ENCODE measurements at regions not wholly inside any gene's neighbourhood (a gene's known extent, or its start where the extent isn't known, plus 50 kb on each side); places are given as distances from the start of the nearest gene placed in this dataset.

GRCh38 chr7:26461518-26461917, 169.9 kb downstream of the SNX10 start:
- Histone ChIP-seq H3K9me3 (ENCODE audit: low read length) (no peaks in the 10 kb centered on the region), H3K4me3 (ENCODE audit: low read length) (no peak overlapping the region), H4K20me1 (ENCODE audit: insufficient read depth, low read depth, low read length) (no peaks in the 10 kb centered on the region), H3K9me2 (replicated peaks; ENCODE audit: insufficient read depth, low read length) (no peaks in the 10 kb centered on the region), H3K36me3 (ENCODE audit: insufficient read depth, low read length) (no peaks in the 10 kb centered on the region), H3K27me3 (ENCODE audit: low read length) (no peaks in the 10 kb centered on the region), H3K4me1 (ENCODE audit: low read length) (no peaks in the 10 kb centered on the region), H3K27ac (ENCODE audit: low read length) (no peak overlapping the region), H3K79me2 (ENCODE audit: low read length) (no peaks in the 10 kb centered on the region), H3K9ac (ENCODE audit: low read length) (no peak overlapping the region), H3K4me2 (ENCODE audit: low read depth, low read length, poor library complexity, severe bottlenecking) (no peak overlapping the region), H2AFZ (ENCODE audit: low read length) (no peak overlapping the region)
- DNase-seq = no peak

GRCh38 chr7:26466007-26466406, 174.3 kb downstream of the SNX10 start:
- Histone ChIP-seq H3K9me3 (ENCODE audit: low read length) (no peaks in the 10 kb centered on the region), H3K4me2 (ENCODE audit: low read depth, low read length, poor library complexity, severe bottlenecking) (no peak overlapping the region), H3K27me3 (ENCODE audit: low read length) (no peaks in the 10 kb centered on the region), H3K36me3 (ENCODE audit: insufficient read depth, low read length) (no peaks in the 10 kb centered on the region), H3K9me2 (replicated peaks; ENCODE audit: insufficient read depth, low read length) (no peaks in the 10 kb centered on the region), H3K9ac (ENCODE audit: low read length) (no peak overlapping the region), H3K4me3 (ENCODE audit: low read length) (no peak overlapping the region), H4K20me1 (ENCODE audit: insufficient read depth, low read depth, low read length) (no peaks in the 10 kb centered on the region), H2AFZ (ENCODE audit: low read length) (no peak overlapping the region), H3K4me1 (ENCODE audit: low read length) (no peaks in the 10 kb centered on the region), H3K27ac (ENCODE audit: low read length) (no peak overlapping the region), H3K79me2 (ENCODE audit: low read length) (no peaks in the 10 kb centered on the region)
- DNase-seq = no peak

GRCh38 chr7:26467104-26467503, 175.4 kb downstream of the SNX10 start:
- Histone ChIP-seq H3K27ac (ENCODE audit: low read length) (no peak overlapping the region), H3K36me3 (ENCODE audit: insufficient read depth, low read length) (no peaks in the 10 kb centered on the region), H3K4me3 (ENCODE audit: low read length) (no peak overlapping the region), H3K27me3 (ENCODE audit: low read length) (no peaks in the 10 kb centered on the region), H3K9me3 (ENCODE audit: low read length) (no peaks in the 10 kb centered on the region), H3K4me1 (ENCODE audit: low read length) (no peaks in the 10 kb centered on the region), H3K9me2 (replicated peaks; ENCODE audit: insufficient read depth, low read length) (no peaks in the 10 kb centered on the region), H4K20me1 (ENCODE audit: insufficient read depth, low read depth, low read length) (no peaks in the 10 kb centered on the region), H3K79me2 (ENCODE audit: low read length) (no peaks in the 10 kb centered on the region), H3K9ac (ENCODE audit: low read length) (no peak overlapping the region), H2AFZ (ENCODE audit: low read length) (no peak overlapping the region), H3K4me2 (ENCODE audit: low read depth, low read length, poor library complexity, severe bottlenecking) (no peak overlapping the region)
- no peak for DNase-seq

- no peak overlapping the region for H3K4me3 ChIP-seq (ENCODE audit: low read length)
- H3K9me2 ChIP-seq (replicated peaks; ENCODE audit: insufficient read depth, low read length) = no peaks in the 10 kb centered on the region
- H3K27me3 ChIP-seq (ENCODE audit: low read length) = no peaks in the 10 kb centered on the region
- no peaks in the 10 kb centered on the region for H3K36me3 ChIP-seq (ENCODE audit: insufficient read depth, low read length)
- H3K4me2 ChIP-seq (ENCODE audit: low read depth, low read length, poor library complexity, severe bottlenecking) = no peak overlapping the region
- no peak overlapping the region for H3K27ac ChIP-seq (ENCODE audit: low read length)
- no peak overlapping the region for H3K9ac ChIP-seq (ENCODE audit: low read length)
- no peak for DNase-seq
- H2AFZ ChIP-seq (ENCODE audit: low read length) = no peak overlapping the region
- H3K4me1 ChIP-seq (ENCODE audit: low read length) = no peaks in the 10 kb centered on the region
- no peaks in the 10 kb centered on the region for H3K79me2 ChIP-seq (ENCODE audit: low read length)
- no peaks in the 10 kb centered on the region for H4K20me1 ChIP-seq (ENCODE audit: insufficient read depth, low read depth, low read length)
- no peaks in the 10 kb centered on the region for H3K9me3 ChIP-seq (ENCODE audit: low read length)
Observed at GRCh38 chr7:26467541-26467940, 175.9 kb downstream of the SNX10 start.

- Histone ChIP-seq H3K4me2 (ENCODE audit: low read depth, low read length, poor library complexity, severe bottlenecking) (no peak overlapping the region), H3K9me3 (ENCODE audit: low read length) (no peaks in the 10 kb centered on the region), H3K79me2 (ENCODE audit: low read length) (no peaks in the 10 kb centered on the region), H3K27me3 (ENCODE audit: low read length) (no peaks in the 10 kb centered on the region), H3K9me2 (replicated peaks; ENCODE audit: insufficient read depth, low read length) (no peaks in the 10 kb centered on the region), H3K4me3 (ENCODE audit: low read length) (no peak overlapping the region), H3K27ac (ENCODE audit: low read length) (no peak overlapping the region), H2AFZ (ENCODE audit: low read length) (no peak overlapping the region), H3K9ac (ENCODE audit: low read length) (no peak overlapping the region), H3K36me3 (ENCODE audit: insufficient read depth, low read length) (no peaks in the 10 kb centered on the region), H3K4me1 (ENCODE audit: low read length) (no peaks in the 10 kb centered on the region), H4K20me1 (ENCODE audit: insufficient read depth, low read depth, low read length) (no peaks in the 10 kb centered on the region)
- no peak for DNase-seq
Observed at GRCh38 chr7:26468625-26469024, 177.0 kb downstream of the SNX10 start.

GRCh38 chr7:26469188-26469587, 177.5 kb downstream of the SNX10 start:
- Histone ChIP-seq H3K79me2 (ENCODE audit: low read length) (no peaks in the 10 kb centered on the region), H3K9me2 (replicated peaks; ENCODE audit: insufficient read depth, low read length) (no peaks in the 10 kb centered on the region), H3K4me3 (ENCODE audit: low read length) (no peak overlapping the region), H3K4me2 (ENCODE audit: low read depth, low read length, poor library complexity, severe bottlenecking) (no peak overlapping the region), H3K9me3 (ENCODE audit: low read length) (no peaks in the 10 kb centered on the region), H3K9ac (ENCODE audit: low read length) (no peak overlapping the region), H3K27me3 (ENCODE audit: low read length) (no peaks in the 10 kb centered on the region), H2AFZ (ENCODE audit: low read length) (no peak overlapping the region), H4K20me1 (ENCODE audit: insufficient read depth, low read depth, low read length) (no peaks in the 10 kb centered on the region), H3K27ac (ENCODE audit: low read length) (no peak overlapping the region), H3K36me3 (ENCODE audit: insufficient read depth, low read length) (no peaks in the 10 kb centered on the region), H3K4me1 (ENCODE audit: low read length) (no peaks in the 10 kb centered on the region)
- DNase-seq = no peak

GRCh38 chr7:26470691-26471090, 179.0 kb downstream of the SNX10 start:
- H3K27me3 ChIP-seq (ENCODE audit: low read length) = no peaks in the 10 kb centered on the region

GRCh38 chr7:26471306-26472075, 179.8 kb downstream of the SNX10 start:
- Histone ChIP-seq H3K4me2 (ENCODE audit: low read depth, low read length, poor library complexity, severe bottlenecking) (no peak overlapping the region), H2AFZ (ENCODE audit: low read length) (no peak overlapping the region), H3K4me3 (ENCODE audit: low read length) (no peak overlapping the region), H4K20me1 (ENCODE audit: insufficient read depth, low read depth, low read length) (no peaks in the 10 kb centered on the region), H3K9me3 (ENCODE audit: low read length) (no peaks in the 10 kb centered on the region), H3K36me3 (ENCODE audit: insufficient read depth, low read length) (no peaks in the 10 kb centered on the region), H3K9me2 (replicated peaks; ENCODE audit: insufficient read depth, low read length) (no peaks in the 10 kb centered on the region), H3K4me1 (ENCODE audit: low read length) (no peaks in the 10 kb centered on the region), H3K9ac (ENCODE audit: low read length) (no peak overlapping the region), H3K27me3 (ENCODE audit: low read length) (no peaks in the 10 kb centered on the region), H3K27ac (ENCODE audit: low read length) (no peak overlapping the region), H3K79me2 (ENCODE audit: low read length) (no peaks in the 10 kb centered on the region)
- no peak for DNase-seq

More at GRCh38 chr7:26470691-26471090, 179.0 kb downstream of the SNX10 start:
- Histone ChIP-seq H4K20me1 (ENCODE audit: insufficient read depth, low read depth, low read length) (no peaks in the 10 kb centered on the region), H2AFZ (ENCODE audit: low read length) (no peak overlapping the region), H3K36me3 (ENCODE audit: insufficient read depth, low read length) (no peaks in the 10 kb centered on the region), H3K9ac (ENCODE audit: low read length) (no peak overlapping the region), H3K27ac (ENCODE audit: low read length) (no peak overlapping the region), H3K4me2 (ENCODE audit: low read depth, low read length, poor library complexity, severe bottlenecking) (no peak overlapping the region), H3K9me3 (ENCODE audit: low read length) (no peaks in the 10 kb centered on the region), H3K79me2 (ENCODE audit: low read length) (no peaks in the 10 kb centered on the region), H3K4me3 (ENCODE audit: low read length) (no peak overlapping the region), H3K9me2 (replicated peaks; ENCODE audit: insufficient read depth, low read length) (no peaks in the 10 kb centered on the region), H3K4me1 (ENCODE audit: low read length) (no peaks in the 10 kb centered on the region)
- no peak for DNase-seq
